ENCODE measurements at regions not wholly inside any gene's neighbourhood (a gene's known extent, or its start where the extent isn't known, plus 50 kb on each side); places are given as distances from the start of the nearest gene placed in this dataset.

DNA sequence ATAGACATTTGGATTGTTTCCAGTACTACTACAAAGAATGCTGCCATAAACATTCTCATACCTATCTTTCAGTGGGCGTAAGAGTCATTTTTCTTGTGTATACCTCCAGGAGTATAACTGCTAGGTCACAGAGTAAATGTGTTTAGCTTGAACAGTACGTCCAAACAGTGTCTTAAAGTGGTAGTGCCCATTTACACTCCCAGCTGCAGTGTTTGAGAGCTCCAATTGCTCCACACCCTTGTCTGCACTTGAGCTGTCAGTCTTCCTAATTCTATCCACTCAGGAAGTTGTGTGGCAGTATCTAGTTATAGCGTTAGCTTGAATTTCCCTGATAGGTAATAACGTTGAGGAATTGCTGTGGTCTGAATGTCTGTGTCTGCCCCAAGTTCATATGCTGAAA is 404.7 kb upstream of the PPP2R3A start:
- intact Hi-C loops (cut with DNase I): no loop called here
- Histone ChIP-seq H3K27ac (no peak overlapping the region), H3K27me3 (no peaks in the 10 kb centered on the region), H3K36me3 (no peaks in the 10 kb centered on the region), H3K9me3 (no peaks in the 10 kb centered on the region), H3K4me3 (no peak overlapping the region), H3K4me1 (no peaks in the 10 kb centered on the region)
- ATAC-seq (no peak), DNase-seq (no peak)
- TF ChIP-seq, protein P1, sequence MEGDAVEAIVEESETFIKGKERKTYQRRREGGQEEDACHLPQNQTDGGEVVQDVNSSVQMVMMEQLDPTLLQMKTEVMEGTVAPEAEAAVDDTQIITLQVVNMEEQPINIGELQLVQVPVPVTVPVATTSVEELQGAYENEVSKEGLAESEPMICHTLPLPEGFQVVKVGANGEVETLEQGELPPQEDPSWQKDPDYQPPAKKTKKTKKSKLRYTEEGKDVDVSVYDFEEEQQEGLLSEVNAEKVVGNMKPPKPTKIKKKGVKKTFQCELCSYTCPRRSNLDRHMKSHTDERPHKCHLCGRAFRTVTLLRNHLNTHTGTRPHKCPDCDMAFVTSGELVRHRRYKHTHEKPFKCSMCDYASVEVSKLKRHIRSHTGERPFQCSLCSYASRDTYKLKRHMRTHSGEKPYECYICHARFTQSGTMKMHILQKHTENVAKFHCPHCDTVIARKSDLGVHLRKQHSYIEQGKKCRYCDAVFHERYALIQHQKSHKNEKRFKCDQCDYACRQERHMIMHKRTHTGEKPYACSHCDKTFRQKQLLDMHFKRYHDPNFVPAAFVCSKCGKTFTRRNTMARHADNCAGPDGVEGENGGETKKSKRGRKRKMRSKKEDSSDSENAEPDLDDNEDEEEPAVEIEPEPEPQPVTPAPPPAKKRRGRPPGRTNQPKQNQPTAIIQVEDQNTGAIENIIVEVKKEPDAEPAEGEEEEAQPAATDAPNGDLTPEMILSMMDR (IDR thresholded peaks at IDR 0.05): no peak

DNA sequence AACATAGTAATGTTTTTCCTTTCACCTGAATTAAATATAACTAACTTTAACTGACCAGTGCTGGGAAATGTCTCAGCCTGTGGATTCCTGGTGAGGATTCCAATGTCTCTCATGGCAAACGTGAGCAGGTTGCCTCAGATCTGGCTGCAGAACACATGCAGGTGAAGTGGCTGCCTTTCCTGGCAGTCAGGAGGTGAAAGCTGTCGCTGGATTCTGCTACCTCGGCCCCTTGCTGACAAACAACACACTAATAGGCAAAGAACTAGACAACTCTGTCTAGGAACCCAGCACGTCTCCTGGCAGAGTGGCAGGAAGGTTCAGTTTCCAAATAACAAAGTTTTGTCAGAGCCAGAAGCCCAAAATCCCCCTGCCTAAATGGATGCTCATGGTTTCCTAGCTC is 400.8 kb upstream of the PPP2R3A start:
- ATAC-seq: no peak

DNA sequence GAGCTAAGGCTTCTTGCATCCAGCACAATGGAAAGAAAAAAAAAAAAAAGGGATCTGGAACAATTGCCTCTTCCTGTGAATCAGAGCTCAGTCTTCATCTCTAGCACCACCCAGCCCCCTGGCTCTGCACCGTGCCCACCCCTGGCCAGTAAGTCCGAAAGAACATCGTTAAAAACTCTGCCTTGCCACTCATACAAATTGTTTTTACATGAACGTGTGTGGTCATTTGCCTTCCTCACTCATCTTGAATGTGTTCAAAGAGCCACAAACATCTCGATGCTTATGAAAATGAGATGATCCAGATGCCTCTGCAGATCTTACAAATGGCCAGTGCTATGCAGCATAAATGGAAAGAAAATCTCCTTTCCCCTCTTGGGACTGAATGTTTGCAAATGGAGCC is 400.0 kb upstream of the PPP2R3A start:
- no peaks in the 10 kb centered on the region for H3K36me3 ChIP-seq
- H3K4me1 ChIP-seq: no peaks in the 10 kb centered on the region
- ATAC-seq (no peak), DNase-seq (no peak)
- H3K27me3 ChIP-seq: no peaks in the 10 kb centered on the region
- H3K4me3 ChIP-seq: no peak overlapping the region
- H3K9me3 ChIP-seq: no peaks in the 10 kb centered on the region
- intact Hi-C loops (cut with DNase I): no loop called here
- H3K27ac ChIP-seq: no peak overlapping the region
- TF ChIP-seq, protein P1 (IDR thresholded peaks at IDR 0.05): no peak

More for the DNA sequence above, 400.8 kb upstream of the PPP2R3A start:
- intact Hi-C loops (cut with DNase I): no loop called here
- no peaks in the 10 kb centered on the region for H3K9me3 ChIP-seq
- TF ChIP-seq, protein P1 (IDR thresholded peaks at IDR 0.05): no peak
- H3K4me1 ChIP-seq: no peaks in the 10 kb centered on the region
- H3K27me3 ChIP-seq: no peaks in the 10 kb centered on the region
- no peak for DNase-seq
- no peaks in the 10 kb centered on the region for H3K36me3 ChIP-seq
- no peak overlapping the region for H3K4me3 ChIP-seq
- no peak overlapping the region for H3K27ac ChIP-seq

DNA sequence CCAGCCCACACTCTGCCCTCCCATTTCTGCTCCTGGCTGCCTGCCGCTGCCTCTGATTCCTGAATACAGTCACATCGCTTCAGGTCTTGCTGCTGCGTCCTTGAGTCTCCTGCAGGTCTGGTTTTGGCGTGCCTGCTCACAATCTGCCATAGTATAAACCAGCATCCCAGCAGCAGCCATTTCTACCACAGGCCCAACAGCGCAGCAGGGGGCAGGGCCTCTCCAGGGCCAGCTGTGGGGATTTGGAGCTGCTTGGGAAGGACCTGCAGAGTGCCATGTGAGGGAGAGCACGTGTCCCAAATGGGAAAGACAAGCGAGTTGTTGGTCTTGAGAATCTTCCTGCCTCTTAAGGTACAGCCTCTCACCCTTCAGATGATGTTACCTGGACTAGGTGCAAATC is 398.3 kb upstream of the PPP2R3A start:
- ATAC-seq (no peak), DNase-seq (no peak)
- Histone ChIP-seq H3K27ac (no peak overlapping the region), H3K36me3 (no peaks in the 10 kb centered on the region), H3K4me3 (no peak overlapping the region), H3K9me3 (no peaks in the 10 kb centered on the region), H3K27me3 (no peaks in the 10 kb centered on the region), H3K4me1 (no peaks in the 10 kb centered on the region)
- TF ChIP-seq, protein P1 (IDR thresholded peaks at IDR 0.05): no peak
- intact Hi-C loops (cut with DNase I): no loop called here

DNA sequence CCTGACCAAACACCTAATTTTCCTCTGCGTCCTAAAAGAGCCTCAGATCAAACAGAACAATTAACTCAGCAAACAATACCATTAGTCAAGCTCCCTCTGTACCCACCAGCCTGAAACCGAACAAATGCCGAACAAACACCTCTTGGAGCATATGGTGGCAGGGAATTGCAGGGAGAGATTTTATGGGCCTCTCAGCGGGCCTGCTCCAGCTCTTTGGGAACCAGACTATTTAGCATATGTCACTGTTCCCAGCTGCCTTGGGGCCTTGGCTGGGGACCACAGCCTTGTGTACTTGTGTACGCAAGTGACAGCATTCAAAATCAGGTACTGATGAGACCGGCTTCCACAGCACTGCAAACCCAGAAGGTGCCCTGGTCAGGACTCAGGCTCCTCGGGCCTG is 388.8 kb upstream of the PPP2R3A start:
- TF ChIP-seq, protein P1 (IDR thresholded peaks at IDR 0.05): no peak
- intact Hi-C loops (cut with DNase I): no loop called here
- H3K36me3 ChIP-seq: no peaks in the 10 kb centered on the region
- ATAC-seq (no peak), DNase-seq (no peak)
- H3K9me3 ChIP-seq: no peaks in the 10 kb centered on the region
- peaks cover 5% of the 10 kb centered on the region for H3K27me3 ChIP-seq
- H3K4me3 ChIP-seq: no peak overlapping the region
- H3K27ac ChIP-seq: no peak overlapping the region
- no peaks in the 10 kb centered on the region for H3K4me1 ChIP-seq

DNA sequence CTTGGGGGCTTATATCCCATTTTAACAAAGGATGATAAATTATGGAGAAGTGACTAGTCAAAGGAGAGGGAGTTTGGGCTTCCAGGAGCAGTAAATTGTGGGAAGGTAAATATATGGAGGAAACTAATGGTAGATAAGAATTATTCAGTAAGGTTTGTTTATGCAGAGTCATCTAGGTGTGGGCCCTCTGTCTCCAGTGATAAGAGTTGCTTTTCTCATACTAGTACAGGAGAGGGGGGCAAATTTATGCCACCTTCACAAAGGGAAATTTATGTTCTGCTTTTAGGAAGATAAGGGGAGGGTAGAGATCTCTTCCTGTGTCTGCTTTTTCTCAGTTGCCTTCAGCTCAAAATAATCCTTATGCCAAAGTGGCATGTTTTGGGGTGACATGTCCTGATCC is 383.7 kb upstream of the PPP2R3A start:
- TF ChIP-seq, protein P1 (IDR thresholded peaks at IDR 0.05): no peak
- DNase-seq: no peak
- Histone ChIP-seq H3K27ac (no peak overlapping the region), H3K27me3 (no peaks in the 10 kb centered on the region), H3K36me3 (no peaks in the 10 kb centered on the region), H3K4me3 (no peak overlapping the region), H3K9me3 (no peaks in the 10 kb centered on the region), H3K4me1 (no peaks in the 10 kb centered on the region)
- intact Hi-C loops (cut with DNase I): no loop called here
- ATAC-seq: no peak
